GM12874 (cell line): ENCODE measurements at regions not wholly inside any gene's neighbourhood (a gene's known extent, or its start where the extent isn't known, plus 50 kb on each side); places are given as distances from the start of the nearest gene placed in this dataset.

Source experiments
- CTCF ChIP-seq: IDR thresholded peaks from 2 replicates; pipeline ENCODE4 v1.5.1; 2011; ENCODE audit warnings: low read depth, mild to moderate bottlenecking, control low read depth, low read length, moderate library complexity; ENCODE audit not compliant: insufficient read depth

GRCh38 chr10:128579901-128580300 lies 453.7 kb upstream of the MKI67 start:
- TF ChIP-seq CTCF, result no peak

DNA sequence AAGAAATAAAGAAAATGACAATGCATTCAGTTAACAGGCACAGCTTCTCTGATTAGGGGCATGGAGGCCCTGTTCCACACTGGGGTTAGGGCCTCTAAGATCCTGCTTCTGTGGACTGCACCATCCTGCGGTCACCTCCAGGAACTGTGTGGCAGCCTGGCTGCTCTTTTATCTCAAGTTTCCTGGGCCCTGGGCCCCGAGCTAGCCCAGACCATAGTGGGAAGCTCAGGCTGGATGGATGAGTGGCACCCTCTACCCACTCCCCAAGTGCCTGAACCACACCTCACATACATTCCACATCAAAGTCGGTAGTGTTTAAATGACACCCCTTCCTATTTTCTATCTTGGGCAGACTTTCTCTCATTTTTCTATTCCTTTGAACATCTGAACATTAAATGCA lies 461.5 kb upstream of the MKI67 start:
- no peak for TF ChIP-seq CTCF

DNA sequence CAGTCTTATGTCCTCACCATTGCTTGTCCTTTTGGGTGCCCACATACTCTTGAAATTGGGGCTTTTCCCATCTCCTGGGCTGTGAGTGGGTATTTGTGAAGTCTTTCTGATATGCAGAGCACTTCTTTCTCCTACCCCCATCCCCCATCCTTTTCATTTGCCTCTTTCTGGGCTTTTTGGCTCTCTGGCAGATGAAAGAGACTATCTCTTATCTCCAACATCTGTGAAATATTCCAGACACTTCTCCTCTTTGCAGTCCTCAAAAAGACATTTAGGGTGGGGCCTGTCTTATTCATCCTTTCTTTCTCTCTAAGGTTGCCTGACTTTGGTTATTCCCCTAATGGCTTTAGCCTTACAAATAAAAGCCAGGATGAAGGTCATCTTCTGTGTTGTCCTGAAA lies 462.2 kb upstream of the MKI67 start:
- TF ChIP-seq CTCF, result no peak

GRCh38 chr10:128594688-128595087 lies 468.5 kb upstream of the MKI67 start:
- TF ChIP-seq CTCF, result no peak

DNA sequence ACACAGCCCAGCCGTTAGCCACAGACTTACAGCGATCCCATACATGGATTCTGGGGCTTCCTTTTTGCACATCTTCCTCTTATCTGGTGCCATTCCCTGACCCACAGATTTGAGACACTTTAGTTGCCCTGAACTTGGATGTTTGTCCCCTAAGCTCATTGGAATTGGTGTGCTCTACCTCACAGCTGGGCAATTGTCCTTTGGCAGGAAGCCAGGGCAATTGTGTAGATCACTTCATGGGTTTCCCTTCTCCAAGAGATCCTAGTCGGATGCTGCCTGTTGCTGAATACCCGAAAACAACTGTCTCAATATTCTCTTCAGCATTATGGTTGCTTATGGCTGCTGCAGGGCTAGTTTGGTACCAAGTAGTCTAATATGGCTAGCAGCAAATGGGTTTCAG lies 470.7 kb upstream of the MKI67 start:
- no peak for TF ChIP-seq CTCF

DNA sequence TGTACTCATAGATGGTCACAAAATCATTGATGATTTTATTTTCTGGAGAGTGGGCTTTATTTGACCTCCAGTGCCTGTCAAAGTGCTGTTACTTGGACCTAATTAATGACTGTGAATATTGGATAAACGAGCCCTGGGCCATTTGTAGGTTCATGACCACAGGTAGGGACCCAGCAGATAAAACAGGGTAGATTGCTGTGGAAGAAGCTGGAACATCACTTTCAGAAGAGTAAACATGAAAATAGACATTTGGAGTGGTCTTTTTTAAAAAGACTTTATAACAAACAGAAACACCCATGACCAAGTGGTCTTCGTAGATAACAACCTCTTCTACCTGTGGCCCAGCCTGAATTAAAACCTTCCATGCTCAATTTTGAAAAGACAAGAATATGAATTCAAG lies 472.8 kb upstream of the MKI67 start:
- no peak for TF ChIP-seq CTCF

GRCh38 chr10:128599538-128599937 lies 473.3 kb upstream of the MKI67 start:
- TF ChIP-seq CTCF, result no peak

GRCh38 chr10:128602183-128602582 lies 476.0 kb upstream of the MKI67 start:
- TF ChIP-seq CTCF, result no peak
